ENCODE measurements at regions not wholly inside any gene's neighbourhood (a gene's known extent, or its start where the extent isn't known, plus 50 kb on each side); places are given as distances from the start of the nearest gene placed in this dataset.

DNA sequence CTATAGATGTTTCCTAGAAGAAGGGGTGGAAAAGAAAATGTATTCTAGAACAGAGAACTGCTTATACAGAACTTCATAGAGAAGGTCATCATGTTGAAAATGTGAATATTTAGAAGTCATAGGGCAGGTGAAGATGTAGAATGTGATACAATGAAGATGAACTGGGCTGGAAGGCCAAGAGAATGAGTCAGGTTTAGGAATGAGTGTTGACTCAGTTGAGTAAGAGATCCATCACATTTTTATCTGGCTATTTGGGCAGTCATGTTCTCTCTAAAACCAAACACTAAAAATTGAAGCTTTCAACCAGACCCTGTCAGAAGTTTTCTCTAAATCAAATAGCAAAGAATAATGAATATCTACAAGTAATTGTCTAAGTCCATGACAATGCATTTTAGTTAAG, 660.5 kb downstream of the KCNJ2 start:
- TF ChIP-seq, protein P1, sequence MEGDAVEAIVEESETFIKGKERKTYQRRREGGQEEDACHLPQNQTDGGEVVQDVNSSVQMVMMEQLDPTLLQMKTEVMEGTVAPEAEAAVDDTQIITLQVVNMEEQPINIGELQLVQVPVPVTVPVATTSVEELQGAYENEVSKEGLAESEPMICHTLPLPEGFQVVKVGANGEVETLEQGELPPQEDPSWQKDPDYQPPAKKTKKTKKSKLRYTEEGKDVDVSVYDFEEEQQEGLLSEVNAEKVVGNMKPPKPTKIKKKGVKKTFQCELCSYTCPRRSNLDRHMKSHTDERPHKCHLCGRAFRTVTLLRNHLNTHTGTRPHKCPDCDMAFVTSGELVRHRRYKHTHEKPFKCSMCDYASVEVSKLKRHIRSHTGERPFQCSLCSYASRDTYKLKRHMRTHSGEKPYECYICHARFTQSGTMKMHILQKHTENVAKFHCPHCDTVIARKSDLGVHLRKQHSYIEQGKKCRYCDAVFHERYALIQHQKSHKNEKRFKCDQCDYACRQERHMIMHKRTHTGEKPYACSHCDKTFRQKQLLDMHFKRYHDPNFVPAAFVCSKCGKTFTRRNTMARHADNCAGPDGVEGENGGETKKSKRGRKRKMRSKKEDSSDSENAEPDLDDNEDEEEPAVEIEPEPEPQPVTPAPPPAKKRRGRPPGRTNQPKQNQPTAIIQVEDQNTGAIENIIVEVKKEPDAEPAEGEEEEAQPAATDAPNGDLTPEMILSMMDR (conservative IDR thresholded peaks at IDR 0.05; ENCODE audit: low read depth in 2 of 2) = no peak
- no peak for TF ChIP-seq EZH2phosphoT487 (IDR thresholded peaks at IDR 0.05; ENCODE audit: unreplicated experiment)
- no peak for TF ChIP-seq NANOG (IDR thresholded peaks at IDR 0.05; ENCODE audit: borderline replicate concordance)
- TF ChIP-seq EZH2 (IDR thresholded peaks at IDR 0.05; ENCODE audit: low read depth, unreplicated experiment) = no peak
- no peak for TF ChIP-seq CREB1 (CRISPR knock-in tag; IDR thresholded peaks at IDR 0.05; ENCODE audit: low read depth)
- TF ChIP-seq, protein P2, sequence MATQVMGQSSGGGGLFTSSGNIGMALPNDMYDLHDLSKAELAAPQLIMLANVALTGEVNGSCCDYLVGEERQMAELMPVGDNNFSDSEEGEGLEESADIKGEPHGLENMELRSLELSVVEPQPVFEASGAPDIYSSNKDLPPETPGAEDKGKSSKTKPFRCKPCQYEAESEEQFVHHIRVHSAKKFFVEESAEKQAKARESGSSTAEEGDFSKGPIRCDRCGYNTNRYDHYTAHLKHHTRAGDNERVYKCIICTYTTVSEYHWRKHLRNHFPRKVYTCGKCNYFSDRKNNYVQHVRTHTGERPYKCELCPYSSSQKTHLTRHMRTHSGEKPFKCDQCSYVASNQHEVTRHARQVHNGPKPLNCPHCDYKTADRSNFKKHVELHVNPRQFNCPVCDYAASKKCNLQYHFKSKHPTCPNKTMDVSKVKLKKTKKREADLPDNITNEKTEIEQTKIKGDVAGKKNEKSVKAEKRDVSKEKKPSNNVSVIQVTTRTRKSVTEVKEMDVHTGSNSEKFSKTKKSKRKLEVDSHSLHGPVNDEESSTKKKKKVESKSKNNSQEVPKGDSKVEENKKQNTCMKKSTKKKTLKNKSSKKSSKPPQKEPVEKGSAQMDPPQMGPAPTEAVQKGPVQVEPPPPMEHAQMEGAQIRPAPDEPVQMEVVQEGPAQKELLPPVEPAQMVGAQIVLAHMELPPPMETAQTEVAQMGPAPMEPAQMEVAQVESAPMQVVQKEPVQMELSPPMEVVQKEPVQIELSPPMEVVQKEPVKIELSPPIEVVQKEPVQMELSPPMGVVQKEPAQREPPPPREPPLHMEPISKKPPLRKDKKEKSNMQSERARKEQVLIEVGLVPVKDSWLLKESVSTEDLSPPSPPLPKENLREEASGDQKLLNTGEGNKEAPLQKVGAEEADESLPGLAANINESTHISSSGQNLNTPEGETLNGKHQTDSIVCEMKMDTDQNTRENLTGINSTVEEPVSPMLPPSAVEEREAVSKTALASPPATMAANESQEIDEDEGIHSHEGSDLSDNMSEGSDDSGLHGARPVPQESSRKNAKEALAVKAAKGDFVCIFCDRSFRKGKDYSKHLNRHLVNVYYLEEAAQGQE (IDR thresholded peaks at IDR 0.05; ENCODE audit: unreplicated experiment) = no peak

Measured in GM23338 (cell line).